ENCODE measurements at regions not wholly inside any gene's neighbourhood (a gene's known extent, or its start where the extent isn't known, plus 50 kb on each side); places are given as distances from the start of the nearest gene placed in this dataset.

- TF ChIP-seq GATA2 (IDR thresholded peaks at IDR 0.05; ENCODE audit: low read depth, low read length) (no peak), GATA3 (IDR thresholded peaks at IDR 0.05; ENCODE audit: low read depth, low read length) (no peak)
Measured at GRCh38 chr6:18567380-18567779, 180.2 kb downstream of the RNF144B start.

DNA sequence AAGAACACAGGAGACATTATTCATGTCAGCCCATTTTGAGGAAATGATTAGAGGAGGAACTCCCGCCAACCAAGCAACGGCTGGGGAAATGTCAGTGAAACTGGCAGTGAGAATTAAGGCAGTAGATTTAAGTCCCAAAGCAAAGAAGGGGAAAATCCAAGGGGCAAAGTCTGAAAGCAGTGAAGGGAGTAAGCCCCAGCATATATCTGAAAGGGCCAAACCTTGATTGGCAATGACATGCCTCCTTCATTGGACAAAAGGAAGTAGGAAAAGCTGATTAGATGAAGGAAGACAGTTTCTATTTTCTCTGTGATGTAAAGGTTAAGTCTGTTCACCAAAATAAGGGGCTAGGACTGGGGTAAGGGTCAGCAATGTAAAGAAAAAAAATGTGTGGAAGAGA lies 190.3 kb downstream of the RNF144B start:
- TF ChIP-seq GATA3 (IDR thresholded peaks at IDR 0.05; ENCODE audit: low read depth, low read length), result no peak

DNA sequence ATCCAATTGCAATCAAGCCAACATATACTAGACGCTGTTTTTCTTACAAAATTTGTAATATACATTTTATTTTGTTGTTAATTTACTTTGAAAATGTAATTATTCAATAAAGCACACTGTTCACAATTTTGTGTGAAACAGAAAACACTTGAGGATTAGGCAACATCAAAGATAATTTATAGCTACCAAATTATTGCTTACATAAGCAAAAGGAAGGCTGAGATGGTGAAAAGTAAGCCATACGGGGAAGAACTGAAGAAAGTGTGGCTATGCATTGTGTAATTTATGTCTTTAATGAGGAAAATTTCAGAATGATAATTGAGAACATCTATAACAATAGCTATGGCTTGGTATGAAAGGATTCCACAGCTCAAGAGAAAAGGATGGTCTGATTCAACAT lies 192.0 kb downstream of the RNF144B start:
- TF ChIP-seq GATA2 (IDR thresholded peaks at IDR 0.05; ENCODE audit: low read depth, low read length) (no peak), GATA3 (IDR thresholded peaks at IDR 0.05; ENCODE audit: low read depth, low read length) (no peak)

- TF ChIP-seq GATA3 (IDR thresholded peaks at IDR 0.05; ENCODE audit: low read depth, low read length) (peak; percentile 87), GATA2 (IDR thresholded peaks at IDR 0.05; ENCODE audit: low read depth, low read length) (peak; percentile 80)
Measured at GRCh38 chr6:18579869-18580268, 192.7 kb downstream of the RNF144B start.

DNA sequence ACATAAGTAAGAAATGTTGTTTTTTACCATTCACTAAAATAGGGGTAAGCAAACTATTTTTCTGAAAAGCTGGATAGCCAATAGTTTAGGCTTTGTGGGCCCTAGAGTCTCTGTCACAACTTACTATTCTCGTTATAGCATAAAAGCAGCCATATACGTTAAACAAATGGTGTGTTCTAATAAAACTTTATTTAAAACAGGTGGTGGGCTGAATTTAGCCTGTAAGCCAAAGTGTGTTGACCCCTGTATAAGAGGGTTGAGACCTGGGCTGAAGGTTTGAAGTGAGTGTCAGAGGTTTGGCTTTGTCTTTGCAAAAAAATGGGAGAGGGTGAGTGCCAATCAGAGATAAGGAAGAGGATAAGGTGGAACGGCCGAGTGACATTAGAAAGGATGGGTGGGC lies 197.2 kb downstream of the RNF144B start:
- TF ChIP-seq GATA2 (IDR thresholded peaks at IDR 0.05; ENCODE audit: low read depth, low read length), result no peak
- no peak for TF ChIP-seq GATA3 (IDR thresholded peaks at IDR 0.05; ENCODE audit: low read depth, low read length)

DNA sequence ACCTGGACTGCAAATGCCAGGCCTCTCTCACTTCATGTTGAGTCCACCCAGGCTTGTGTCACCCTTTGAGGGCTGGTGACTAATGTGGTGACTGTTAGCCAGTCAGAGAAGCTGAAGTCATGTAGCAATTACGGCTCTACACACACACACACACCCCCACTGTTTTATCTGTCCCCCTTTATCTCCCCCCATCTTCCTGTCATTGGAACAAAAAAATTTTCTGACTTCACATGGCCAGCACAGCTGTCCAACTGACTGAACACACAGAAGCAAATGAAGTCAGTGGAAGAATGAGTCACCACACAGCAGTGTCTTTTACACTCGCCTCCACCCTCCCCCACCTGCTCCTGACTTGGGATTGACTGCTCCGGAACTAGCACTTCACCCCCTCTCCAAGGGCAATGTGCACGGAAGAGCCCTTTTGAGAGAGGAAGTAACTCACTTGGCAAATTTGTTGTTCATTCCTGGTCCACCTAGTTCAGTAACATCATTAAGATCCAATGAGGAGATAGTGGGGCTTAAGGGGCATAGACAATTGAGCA lies 198.0 kb downstream of the RNF144B start:
- TF ChIP-seq GATA2 (IDR thresholded peaks at IDR 0.05; ENCODE audit: low read depth, low read length) (peak; percentile 71), GATA3 (IDR thresholded peaks at IDR 0.05; ENCODE audit: low read depth, low read length) (peak; percentile 40; the same call in 1 of the 2 replicates)

GRCh38 chr6:18586133-18586532 lies 199.0 kb downstream of the RNF144B start:
- no peak for TF ChIP-seq GATA3 (IDR thresholded peaks at IDR 0.05; ENCODE audit: low read depth, low read length)
- TF ChIP-seq GATA2 (IDR thresholded peaks at IDR 0.05; ENCODE audit: low read depth, low read length), result no peak

DNA sequence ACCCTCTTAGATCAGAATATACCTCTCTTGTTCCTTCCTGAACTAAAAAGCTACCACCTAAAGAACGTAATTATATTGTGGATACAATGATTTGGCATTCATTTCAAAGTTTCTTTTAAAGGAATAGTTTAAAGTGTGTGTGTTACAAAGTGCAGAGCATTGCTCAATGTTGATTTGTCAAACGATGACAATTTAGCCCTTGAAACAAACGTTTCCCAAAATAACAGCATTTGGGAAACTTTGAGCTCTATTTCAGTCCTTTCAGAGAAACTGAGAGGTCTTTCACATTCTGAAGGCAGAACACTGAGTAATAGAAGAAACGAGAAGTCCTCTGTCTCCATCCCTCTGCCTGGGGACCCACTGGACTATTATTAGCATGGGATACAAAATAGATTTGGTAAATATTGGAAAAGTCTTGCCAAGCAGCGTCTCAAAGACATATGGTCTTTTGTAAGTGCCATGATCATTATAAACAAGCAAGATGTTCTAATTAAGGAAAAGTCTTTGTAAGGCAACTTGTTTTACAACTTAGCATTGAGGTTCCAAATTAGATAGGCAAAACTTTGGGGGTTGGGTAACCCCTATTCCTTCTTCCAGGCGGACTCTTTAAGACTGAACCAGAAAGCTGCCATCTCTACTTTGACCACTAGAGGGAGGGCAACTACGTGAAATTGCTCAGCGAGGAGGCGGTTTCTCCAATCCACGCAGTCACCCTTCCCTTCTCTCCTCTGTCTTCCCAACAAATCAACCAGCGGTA lies 208.8 kb downstream of the RNF144B start:
- TF ChIP-seq GATA2 (IDR thresholded peaks at IDR 0.05; ENCODE audit: low read depth, low read length) (no peak), GATA3 (IDR thresholded peaks at IDR 0.05; ENCODE audit: low read depth, low read length) (no peak)

DNA sequence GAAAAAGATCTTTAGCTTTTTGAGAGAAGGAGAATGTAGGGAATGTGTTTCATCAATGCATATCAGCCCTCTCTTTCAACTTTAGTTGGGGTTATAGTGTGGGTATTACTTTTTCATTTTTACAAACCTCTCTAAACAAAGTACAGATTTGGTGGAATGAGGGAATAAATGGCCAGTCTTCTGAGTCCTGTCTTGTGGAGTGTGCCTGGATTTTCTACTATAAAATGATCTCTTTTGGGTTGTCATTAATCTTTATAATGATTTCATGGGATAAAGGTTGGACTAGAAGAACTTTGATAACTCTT lies 209.3 kb downstream of the RNF144B start:
- no peak for TF ChIP-seq GATA3 (IDR thresholded peaks at IDR 0.05; ENCODE audit: low read depth, low read length)
- TF ChIP-seq GATA2 (IDR thresholded peaks at IDR 0.05; ENCODE audit: low read depth, low read length), result no peak

DNA sequence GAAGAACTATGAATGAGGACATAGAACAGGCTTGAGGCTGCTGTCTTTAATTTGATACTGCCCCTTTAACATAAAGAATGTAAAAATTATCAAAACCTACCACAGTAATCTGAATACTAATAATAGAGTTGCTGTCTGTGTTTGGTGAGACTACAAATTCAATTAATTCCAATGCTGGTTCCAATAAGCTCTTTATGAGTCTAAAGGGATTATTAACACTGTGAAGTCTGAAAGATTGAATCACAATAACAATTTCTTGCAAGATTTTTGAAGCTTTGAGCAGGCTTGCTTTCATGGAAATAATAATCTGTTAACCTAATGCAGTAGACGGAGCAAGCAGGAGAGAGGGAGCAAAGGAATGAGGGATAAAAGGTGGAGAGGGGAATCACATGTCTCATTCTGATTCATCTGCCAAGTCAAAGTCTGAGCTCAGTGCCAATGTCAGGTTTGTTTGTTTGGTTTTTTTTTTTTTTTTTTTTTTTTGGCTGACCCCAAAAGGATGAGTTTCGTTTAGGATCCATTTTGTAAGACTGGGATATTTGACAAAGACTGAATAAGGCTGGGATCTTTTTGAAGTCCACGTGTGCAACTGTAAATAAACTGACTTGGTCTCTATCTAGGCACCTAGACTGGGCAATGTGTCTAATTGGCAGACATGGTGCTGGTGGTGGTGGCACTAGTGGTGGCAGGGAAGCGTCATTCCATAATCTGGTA lies 211.6 kb downstream of the RNF144B start:
- no peak for TF ChIP-seq GATA2 (IDR thresholded peaks at IDR 0.05; ENCODE audit: low read depth, low read length)
- TF ChIP-seq GATA3 (IDR thresholded peaks at IDR 0.05; ENCODE audit: low read depth, low read length), result no peak

GRCh38 chr6:18600255-18600654 lies 213.1 kb downstream of the RNF144B start:
- TF ChIP-seq GATA2 (IDR thresholded peaks at IDR 0.05; ENCODE audit: low read depth, low read length) (no peak), GATA3 (IDR thresholded peaks at IDR 0.05; ENCODE audit: low read depth, low read length) (no peak)

DNA sequence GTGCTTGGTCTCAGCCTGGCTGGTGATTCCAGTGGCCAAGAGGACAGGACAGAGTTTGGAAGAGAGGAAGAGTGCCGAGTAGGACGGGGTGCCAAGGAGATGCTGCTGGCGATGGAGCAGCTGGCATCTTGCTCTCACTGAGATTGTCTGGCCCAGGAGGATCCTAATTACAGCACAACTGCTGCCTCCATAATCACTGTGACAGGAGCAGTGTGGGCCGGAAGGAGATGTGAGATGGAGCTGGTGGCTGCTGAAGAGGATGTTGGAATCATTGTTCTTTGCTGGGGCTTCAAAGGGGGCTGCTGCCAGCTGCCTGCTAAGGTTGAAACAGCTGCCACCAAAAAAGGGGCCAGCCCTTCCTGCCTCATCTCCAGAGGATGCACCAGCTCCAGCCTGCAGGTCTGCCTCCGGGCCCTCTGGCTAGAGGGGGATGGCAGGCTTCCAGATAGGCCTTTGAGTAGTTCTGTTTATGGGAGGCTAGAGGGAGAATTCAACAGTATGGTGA lies 214.4 kb downstream of the RNF144B start:
- TF ChIP-seq GATA3 (IDR thresholded peaks at IDR 0.05; ENCODE audit: low read depth, low read length) (no peak), GATA2 (IDR thresholded peaks at IDR 0.05; ENCODE audit: low read depth, low read length) (no peak)

GRCh38 chr6:18602931-18603330 lies 215.8 kb downstream of the RNF144B start:
- TF ChIP-seq GATA2 (IDR thresholded peaks at IDR 0.05; ENCODE audit: low read depth, low read length), result no peak
- TF ChIP-seq GATA3 (IDR thresholded peaks at IDR 0.05; ENCODE audit: low read depth, low read length), result no peak

DNA sequence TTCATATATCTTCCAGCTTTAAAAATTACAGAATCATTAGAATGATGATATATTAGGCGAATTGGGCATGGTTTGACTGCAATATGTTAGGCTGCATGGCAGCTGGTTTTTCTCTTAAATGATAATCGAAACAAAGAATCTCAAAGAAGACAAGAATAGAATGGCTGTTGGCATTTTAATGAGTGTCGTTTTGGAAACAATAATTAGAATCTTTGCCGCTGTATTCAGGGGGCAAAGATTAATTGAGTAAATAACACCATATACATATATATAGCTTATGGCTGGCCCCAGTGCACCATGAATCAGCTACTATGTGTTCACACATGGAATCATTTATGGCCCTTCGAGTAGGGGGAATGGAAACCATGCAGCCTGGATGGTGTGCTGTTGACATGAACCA lies 216.2 kb downstream of the RNF144B start:
- TF ChIP-seq GATA3 (IDR thresholded peaks at IDR 0.05; ENCODE audit: low read depth, low read length) (no peak), GATA2 (IDR thresholded peaks at IDR 0.05; ENCODE audit: low read depth, low read length) (no peak)

- TF ChIP-seq GATA3 (IDR thresholded peaks at IDR 0.05; ENCODE audit: low read depth, low read length) (no peak), GATA2 (IDR thresholded peaks at IDR 0.05; ENCODE audit: low read depth, low read length) (no peak)
Measured at GRCh38 chr6:18605841-18606240, 218.7 kb downstream of the RNF144B start.
